ENCODE measurements at regions not wholly inside any gene's neighbourhood (a gene's known extent, or its start where the extent isn't known, plus 50 kb on each side); places are given as distances from the start of the nearest gene placed in this dataset.

GRCh38 chr11:128022761-128023160 is 564.6 kb downstream of the ETS1 start:
- TF ChIP-seq CTCF (conservative IDR thresholded peaks at IDR 0.05; ENCODE audit: low read depth, low read length) (no peak), RFX5 (IDR thresholded peaks at IDR 0.05; ENCODE audit: low read depth, low read length) (no peak)
